ENCODE measurements at regions not wholly inside any gene's neighbourhood (a gene's known extent, or its start where the extent isn't known, plus 50 kb on each side); places are given as distances from the start of the nearest gene placed in this dataset.

DNA sequence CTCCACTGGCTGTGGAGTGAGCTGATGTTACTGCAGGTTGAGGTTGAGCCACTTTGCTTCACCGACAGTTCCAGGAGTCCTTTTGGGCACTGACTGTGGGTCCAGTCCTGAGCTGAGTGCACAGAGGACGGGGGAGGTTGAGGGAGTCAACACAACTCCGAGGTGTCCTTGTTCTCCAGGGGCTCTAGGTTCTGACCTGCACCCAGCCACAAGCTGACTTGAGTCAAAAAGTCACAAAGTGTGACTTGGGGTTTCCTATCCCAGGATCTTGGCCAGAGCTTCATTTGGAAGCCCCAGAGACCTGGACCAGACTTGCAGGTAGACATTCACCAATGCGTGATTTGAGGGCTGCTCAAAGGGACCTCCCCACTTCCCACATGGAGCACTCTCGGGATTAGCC lies 95.0 kb downstream of the FAM43A start:
- TF ChIP-seq, protein P1, sequence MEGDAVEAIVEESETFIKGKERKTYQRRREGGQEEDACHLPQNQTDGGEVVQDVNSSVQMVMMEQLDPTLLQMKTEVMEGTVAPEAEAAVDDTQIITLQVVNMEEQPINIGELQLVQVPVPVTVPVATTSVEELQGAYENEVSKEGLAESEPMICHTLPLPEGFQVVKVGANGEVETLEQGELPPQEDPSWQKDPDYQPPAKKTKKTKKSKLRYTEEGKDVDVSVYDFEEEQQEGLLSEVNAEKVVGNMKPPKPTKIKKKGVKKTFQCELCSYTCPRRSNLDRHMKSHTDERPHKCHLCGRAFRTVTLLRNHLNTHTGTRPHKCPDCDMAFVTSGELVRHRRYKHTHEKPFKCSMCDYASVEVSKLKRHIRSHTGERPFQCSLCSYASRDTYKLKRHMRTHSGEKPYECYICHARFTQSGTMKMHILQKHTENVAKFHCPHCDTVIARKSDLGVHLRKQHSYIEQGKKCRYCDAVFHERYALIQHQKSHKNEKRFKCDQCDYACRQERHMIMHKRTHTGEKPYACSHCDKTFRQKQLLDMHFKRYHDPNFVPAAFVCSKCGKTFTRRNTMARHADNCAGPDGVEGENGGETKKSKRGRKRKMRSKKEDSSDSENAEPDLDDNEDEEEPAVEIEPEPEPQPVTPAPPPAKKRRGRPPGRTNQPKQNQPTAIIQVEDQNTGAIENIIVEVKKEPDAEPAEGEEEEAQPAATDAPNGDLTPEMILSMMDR (IDR thresholded peaks at IDR 0.05; ENCODE audit: extremely low read depth, missing control alignments), result no peak
- no peak for DNase-seq (ENCODE audit: low spot score)

DNA sequence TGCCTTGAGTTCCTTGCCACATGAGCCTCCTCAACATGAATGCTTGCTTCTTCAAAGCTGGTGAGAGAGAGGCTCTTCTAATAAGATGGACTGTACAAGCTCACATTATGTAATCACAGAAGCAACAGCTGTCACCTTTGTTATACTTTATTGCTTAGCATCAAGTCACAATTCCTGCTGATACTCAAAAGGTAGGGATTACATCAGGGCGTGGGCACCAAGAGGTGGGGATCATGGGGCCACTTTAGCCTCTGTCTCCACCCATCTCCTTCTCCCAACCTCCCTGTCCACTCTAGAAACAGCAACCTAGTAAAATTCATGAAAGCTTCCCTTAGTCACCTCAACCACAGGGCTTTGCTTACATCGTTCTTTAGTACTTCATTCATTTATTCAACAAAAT lies 95.9 kb downstream of the FAM43A start:
- DNase-seq (ENCODE audit: low spot score), result no peak
- TF ChIP-seq, protein P1 (IDR thresholded peaks at IDR 0.05; ENCODE audit: extremely low read depth, missing control alignments), result no peak

DNA sequence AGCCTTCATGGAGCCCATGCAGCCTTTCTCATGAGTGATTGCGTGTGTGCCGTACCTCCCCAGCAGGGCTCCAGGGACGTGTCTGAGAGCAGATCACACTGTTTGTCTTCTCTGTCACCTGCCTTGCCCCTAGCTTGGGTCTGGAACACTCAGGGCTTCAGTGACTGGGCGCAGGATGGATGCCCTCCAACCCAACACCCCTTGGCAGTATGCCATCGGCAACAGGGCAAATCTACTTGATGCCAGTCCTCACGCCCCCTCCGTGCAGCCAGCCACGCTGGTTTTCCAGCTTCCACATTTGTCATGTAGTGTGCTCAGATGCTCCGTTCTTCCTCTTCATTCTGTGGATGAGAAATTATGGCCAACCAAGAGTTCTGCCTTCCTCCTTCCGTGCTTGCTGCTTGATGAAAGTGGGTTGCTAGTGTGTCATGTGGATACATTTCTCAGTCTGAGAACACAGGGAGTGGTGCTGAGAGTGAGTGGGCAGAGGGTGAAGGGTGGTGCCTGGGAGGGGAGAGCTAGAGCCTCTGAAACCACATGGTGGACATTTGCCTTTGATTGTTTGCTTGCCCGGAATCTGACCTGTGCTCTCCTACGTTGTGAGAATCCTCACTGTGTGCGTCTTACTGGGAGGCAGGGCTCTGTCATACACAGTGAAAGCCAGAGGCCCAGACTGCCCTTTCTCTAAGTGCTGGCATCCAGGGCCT lies 97.2 kb downstream of the FAM43A start:
- no peak for DNase-seq (ENCODE audit: low spot score)

DNA sequence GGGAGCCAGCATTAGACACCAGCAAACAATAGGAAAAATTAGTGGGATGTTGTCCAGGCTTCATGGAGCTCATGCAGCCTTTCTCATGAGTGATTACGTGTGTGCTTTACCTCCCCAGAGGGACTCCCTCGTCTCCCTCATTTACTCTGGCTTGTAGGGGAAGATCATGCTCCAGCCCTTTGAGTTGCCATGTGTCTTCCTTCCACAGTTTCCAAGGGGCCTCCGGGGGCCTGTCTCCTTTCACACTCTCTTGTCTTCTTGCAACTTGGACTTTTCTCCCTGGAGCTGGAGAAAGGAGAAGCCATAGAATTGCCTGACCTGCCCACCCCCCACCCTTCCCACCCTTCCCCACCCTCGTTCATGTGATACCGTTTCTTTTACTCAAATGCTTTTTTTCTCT lies 98.7 kb downstream of the FAM43A start:
- DNase-seq (ENCODE audit: low spot score), result no peak
- TF ChIP-seq, protein P1 (IDR thresholded peaks at IDR 0.05; ENCODE audit: extremely low read depth, missing control alignments), result no peak

More for the DNA sequence above, 97.2 kb downstream of the FAM43A start:
- TF ChIP-seq, protein P1 (IDR thresholded peaks at IDR 0.05; ENCODE audit: extremely low read depth, missing control alignments), result no peak

DNA sequence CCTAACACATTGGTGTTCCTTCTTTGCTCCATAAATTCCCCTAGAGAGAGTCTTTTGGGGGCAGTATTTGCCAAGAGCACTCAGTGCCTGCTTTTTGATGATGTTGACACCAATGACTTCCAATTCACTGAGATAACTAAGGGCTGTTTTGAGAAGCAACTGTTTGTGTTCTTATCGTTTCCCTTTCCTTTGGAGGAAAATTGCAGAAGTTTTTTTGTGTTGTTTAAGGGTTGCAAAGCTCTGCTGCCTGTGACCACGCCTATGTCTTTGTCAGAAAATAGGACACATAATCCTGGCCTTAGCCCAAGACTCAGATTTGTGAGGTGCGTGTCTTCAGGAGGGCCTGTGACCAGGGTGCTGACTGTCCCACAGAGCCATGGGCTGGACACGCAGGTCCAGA lies 99.6 kb downstream of the FAM43A start:
- DNase-seq (ENCODE audit: low spot score), result no peak
- TF ChIP-seq, protein P1 (IDR thresholded peaks at IDR 0.05; ENCODE audit: extremely low read depth, missing control alignments), result no peak

DNA sequence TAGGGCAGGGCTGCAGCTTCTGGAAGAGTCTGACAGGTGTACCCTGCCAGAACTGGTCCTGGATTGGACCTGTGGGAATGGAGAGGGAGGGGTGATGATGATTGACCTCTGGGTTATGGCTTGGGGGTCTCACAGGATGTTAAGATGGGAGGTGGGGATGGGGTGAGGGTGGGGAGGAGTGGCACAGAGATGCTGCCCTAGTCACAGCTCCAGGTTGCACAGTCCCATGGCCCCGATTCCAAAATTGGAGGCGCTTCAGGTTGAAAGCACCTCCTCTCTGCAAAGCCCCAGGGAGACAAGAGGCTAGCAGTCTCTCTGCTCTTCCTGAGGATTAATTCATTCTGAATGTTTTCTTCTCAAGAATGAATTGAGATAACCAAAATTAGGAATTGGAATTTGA lies 101.4 kb downstream of the FAM43A start:
- no peak for DNase-seq (ENCODE audit: low spot score)
- TF ChIP-seq, protein P1 (IDR thresholded peaks at IDR 0.05; ENCODE audit: extremely low read depth, missing control alignments), result no peak

DNA sequence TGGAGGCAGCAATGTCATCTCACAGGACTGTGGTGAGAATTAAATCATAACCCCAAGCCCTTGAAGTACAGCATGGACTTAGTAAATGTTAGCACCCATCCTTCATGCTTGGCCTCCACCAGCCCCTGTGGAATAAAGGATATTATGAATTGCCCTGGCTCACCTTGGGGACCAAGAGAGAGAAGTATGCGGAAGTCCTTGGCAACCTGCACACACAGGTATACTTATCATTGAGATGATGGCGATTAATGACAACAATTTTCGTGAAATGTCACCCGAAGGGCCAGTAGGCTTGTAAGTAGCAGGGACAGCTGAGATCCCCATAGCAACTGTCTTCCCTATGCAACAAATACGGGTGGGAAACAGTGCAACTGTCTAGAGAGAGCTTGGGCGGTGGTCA lies 102.0 kb downstream of the FAM43A start:
- DNase-seq (ENCODE audit: low spot score), result no peak
- TF ChIP-seq, protein P1 (IDR thresholded peaks at IDR 0.05; ENCODE audit: extremely low read depth, missing control alignments), result no peak

Data from GM20000 (cell line).